Testis (tissue), 2 donors: ENCODE measurements at regions not wholly inside any gene's neighbourhood (a gene's known extent, or its start where the extent isn't known, plus 50 kb on each side); places are given as distances from the start of the nearest gene placed in this dataset.

ENCODE experiments used
- DNase-seq: peaks from one replicate; pipeline ENCODE4 v3.0.0-alpha.2; 2019
- H3K27ac ChIP-seq, 2 donors: fragments of 200-600 bp; sonication (generic); one replicate each; pipeline ENCODE4 v1.5.1; 2019
- H3K27me3 ChIP-seq: fragments of 200-600 bp; sonication (generic); one replicate; pipeline ENCODE4 v1.5.1; 2019
- H3K36me3 ChIP-seq: fragments of 200-600 bp; sonication (generic); one replicate; pipeline ENCODE4 v1.5.1; 2017; ENCODE audit warnings: low read depth; ENCODE audit errors: missing control alignments
- H3K4me1 ChIP-seq: fragments of 200-600 bp; sonication (generic); one replicate; pipeline ENCODE4 v1.5.1; 2019
- H3K4me3 ChIP-seq, 2 donors: fragments of 200-600 bp; sonication (generic); one replicate each; pipeline ENCODE4 v1.5.1; 2017 to 2019
- H3K9me3 ChIP-seq: fragments of 200-600 bp; sonication (generic); one replicate; pipeline ENCODE4 v1.5.1; 2017
- CTCF ChIP-seq, 3 experiments: fragments of 450-650 bp in 2 of 3; fragments of 200-600 bp in 1 of 3; sonication (generic) in 1 of 3; IDR thresholded peaks; one replicate each; pipeline ENCODE4 v1.5.1; 2016 to 2019; ENCODE audit warnings: antibody characterized with exemption in 3 of 3, mild to moderate bottlenecking in 2 of 3, moderate library complexity in 1 of 3
- POLR2A ChIP-seq: fragments of 450-650 bp; IDR thresholded peaks from one replicate; pipeline ENCODE4 v1.6.1; 2017; ENCODE audit warnings: antibody characterized with exemption, mild to moderate bottlenecking, moderate library complexity
- WGBS, 2 donors: methylation state at CpG; one replicate each; pipeline ENCODE4 v1.1.5; 2018; 5-methylcytosine and 5-hydroxymethylcytosine counted together
- intact Hi-C: fragments of 100-400 bp; cut with DNase I; formaldehyde crosslinking; loops from one replicate; pipeline ENCODE4 v1.15.1; 2023; ENCODE audit warnings: low total_unique reads

DNA sequence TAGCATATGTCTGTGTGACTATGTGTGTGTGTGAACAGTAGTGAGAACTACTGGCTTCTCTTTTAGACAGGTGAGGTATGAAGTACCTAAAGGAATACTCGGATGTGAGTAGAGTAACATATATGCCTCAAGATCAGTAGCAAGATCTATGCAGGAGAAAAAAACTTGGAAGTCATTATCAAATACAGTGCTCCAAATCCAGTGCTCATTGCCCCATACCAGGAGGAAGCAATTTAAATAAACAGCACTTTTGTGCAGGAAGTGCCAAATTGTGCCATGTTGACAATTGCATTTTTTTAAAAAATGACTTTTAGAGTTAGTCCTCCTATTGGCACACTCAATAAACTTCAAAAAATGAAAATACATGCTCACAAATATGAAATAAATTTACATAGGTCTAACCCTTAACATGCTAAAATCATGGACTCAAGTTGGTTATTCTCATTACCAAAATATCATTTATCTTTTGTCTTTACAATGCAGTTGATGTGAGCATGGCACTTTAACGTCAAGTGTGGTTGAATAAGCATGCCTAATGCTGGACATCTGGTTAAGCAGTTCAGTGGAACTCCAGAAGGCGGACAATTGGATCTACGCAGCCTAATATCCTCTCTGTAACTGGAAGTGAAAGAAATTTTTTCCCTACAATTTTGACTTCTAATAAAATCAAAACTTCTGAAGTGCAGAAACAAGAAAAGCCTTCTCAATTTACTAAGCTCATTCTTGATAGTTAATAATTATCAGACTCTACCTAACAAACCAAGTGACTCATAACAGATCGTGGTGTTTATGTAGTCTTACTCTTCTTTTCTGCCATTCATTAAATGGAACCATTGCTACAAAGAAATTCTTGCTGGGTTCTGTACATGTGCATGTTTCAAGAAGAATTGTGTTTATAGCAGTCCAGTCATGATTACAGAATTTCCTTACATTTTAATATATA is 195.2 kb downstream of the MDFIC start:
- Histone ChIP-seq H3K4me3 (no peak overlapping the region), H3K9me3 (no peaks in the 10 kb centered on the region), H3K27me3 (no peaks in the 10 kb centered on the region), H3K36me3 (no peaks in the 10 kb centered on the region), H3K27ac (no peak overlapping the region), H3K4me1 (no peaks in the 10 kb centered on the region)
- no peak for DNase-seq
- no peak for TF ChIP-seq CTCF (IDR thresholded peaks at IDR 0.05)
- TF ChIP-seq POLR2A, result no peak
- intact Hi-C loops, result no loop called here
- 93% methylated on average over 5 of the region's 5 CpGs for WGBS, 2 donors

- no peaks in the 10 kb centered on the region for H3K9me3 ChIP-seq
- H3K27ac ChIP-seq, result no peak overlapping the region
- H3K4me1 ChIP-seq, result no peaks in the 10 kb centered on the region
- no peak for DNase-seq
- no peak for TF ChIP-seq POLR2A
- TF ChIP-seq CTCF (IDR thresholded peaks at IDR 0.05), result no peak
- intact Hi-C loops, result no loop called here
- H3K27me3 ChIP-seq, result no peaks in the 10 kb centered on the region
- no peaks in the 10 kb centered on the region for H3K36me3 ChIP-seq
- 80% methylated on average over 3 of the region's 3 CpGs for WGBS, 2 donors
- no peak overlapping the region for H3K4me3 ChIP-seq
These were observed 191.9 kb downstream of the MDFIC start for GRCh38 chr7:115113776-115114175.

DNA sequence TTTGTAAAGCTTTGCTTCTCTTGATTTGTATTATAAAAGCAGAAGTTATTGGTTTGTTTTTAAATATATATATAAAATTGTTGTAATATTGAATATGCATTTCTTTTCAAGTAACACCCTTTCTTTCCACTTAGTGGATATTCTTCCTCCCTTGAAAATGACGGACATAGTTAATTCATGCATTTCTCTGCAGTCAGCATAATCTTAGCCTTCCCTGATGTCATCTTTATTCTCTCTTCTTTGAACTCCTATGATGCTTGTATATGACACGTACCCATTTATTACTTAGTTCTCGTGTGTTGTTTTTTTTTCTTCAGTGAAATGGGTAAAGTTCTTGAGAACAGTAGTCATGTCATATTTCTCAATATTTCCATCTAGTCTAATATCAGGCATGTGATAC is 191.2 kb downstream of the MDFIC start:
- DNase-seq, result no peak
- Histone ChIP-seq H3K27ac (no peak overlapping the region), H3K27me3 (no peaks in the 10 kb centered on the region), H3K4me1 (no peaks in the 10 kb centered on the region), H3K36me3 (no peaks in the 10 kb centered on the region), H3K9me3 (no peaks in the 10 kb centered on the region), H3K4me3 (no peak overlapping the region)
- WGBS, 2 donors, result 95 to 98% methylated on average over 3 of the region's 3 CpGs
- intact Hi-C loops, result no loop called here
- no peak for TF ChIP-seq POLR2A
- no peak for TF ChIP-seq CTCF (IDR thresholded peaks at IDR 0.05)

- Histone ChIP-seq H3K4me1 (no peaks in the 10 kb centered on the region), H3K36me3 (no peaks in the 10 kb centered on the region), H3K27me3 (no peaks in the 10 kb centered on the region), H3K27ac (no peak overlapping the region), H3K4me3 (no peak overlapping the region), H3K9me3 (no peaks in the 10 kb centered on the region)
- intact Hi-C loops, result no loop called here
- TF ChIP-seq CTCF (IDR thresholded peaks at IDR 0.05) (no peak), POLR2A (no peak)
- 55 to 75% methylated on average over 1 of the region's 1 CpG for WGBS, 2 donors
- no peak for DNase-seq
These were observed 188.6 kb downstream of the MDFIC start for GRCh38 chr7:115110523-115110922.

GRCh38 chr7:115106316-115106715 is 184.4 kb downstream of the MDFIC start:
- no peaks in the 10 kb centered on the region for H3K9me3 ChIP-seq
- no peaks in the 10 kb centered on the region for H3K4me1 ChIP-seq
- intact Hi-C loops, result no loop called here
- no peak overlapping the region for H3K4me3 ChIP-seq
- no peak overlapping the region for H3K27ac ChIP-seq
- no peak for DNase-seq
- no peaks in the 10 kb centered on the region for H3K36me3 ChIP-seq
- TF ChIP-seq POLR2A (no peak), CTCF (IDR thresholded peaks at IDR 0.05) (no peak)
- 90 to 93% methylated on average over 3 of the region's 3 CpGs for WGBS, 2 donors
- no peaks in the 10 kb centered on the region for H3K27me3 ChIP-seq
